NCI-H146 treated with DMSO at 0.1 percent for 48 hours (cell line): ENCODE measurements at regions not wholly inside any gene's neighbourhood (a gene's known extent, or its start where the extent isn't known, plus 50 kb on each side); places are given as distances from the start of the nearest gene placed in this dataset.

ENCODE experiments used
- DNase-seq: peaks from one replicate; lab custom pipeline; 2025; ENCODE audit not compliant: unreplicated experiment; lab: John Stamatoyannopoulos, UW

- DNase-seq: no peak
These were observed 86.5 kb upstream of the DIO3 start for GRCh38 chr14:101474563-101475455.

DNA sequence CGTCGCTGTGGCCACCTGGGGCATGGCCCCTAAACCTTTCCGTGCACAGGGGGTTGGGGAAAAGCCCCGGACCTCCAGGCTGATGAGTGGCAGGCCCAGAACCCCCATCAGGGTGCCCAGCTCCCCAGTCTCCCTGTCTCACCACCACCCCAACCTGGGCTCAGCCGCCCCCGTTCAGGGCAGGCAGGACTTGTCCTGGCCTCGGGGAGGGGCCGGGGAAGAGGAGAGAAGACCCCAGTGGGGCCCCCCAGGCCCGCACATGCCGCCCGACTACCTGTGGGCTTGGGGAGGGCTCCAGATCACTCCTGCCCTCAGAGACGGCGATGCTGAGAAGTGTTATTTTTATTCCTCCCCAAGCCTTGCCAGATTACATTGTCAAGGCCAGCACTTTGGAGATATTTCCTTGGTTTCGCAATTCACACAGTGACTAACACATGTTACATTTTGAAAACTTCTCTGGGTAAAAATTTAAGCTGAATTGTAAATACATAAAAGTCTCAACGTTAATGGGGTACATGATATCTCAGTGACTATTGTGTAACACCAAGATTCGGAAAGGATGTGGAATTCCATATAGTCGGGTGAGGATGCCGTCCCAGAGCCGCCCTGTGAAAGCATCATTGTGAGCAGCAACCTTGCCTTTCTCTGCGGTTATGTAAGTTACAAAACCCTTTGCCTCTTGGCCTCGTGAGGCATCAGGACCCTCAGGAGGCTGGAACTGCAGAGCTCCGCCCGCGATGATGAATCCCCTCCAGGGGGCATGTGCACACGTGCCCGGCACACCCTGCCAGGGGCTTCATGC, 85.6 kb upstream of the DIO3 start:
- DNase-seq: no peak

DNA sequence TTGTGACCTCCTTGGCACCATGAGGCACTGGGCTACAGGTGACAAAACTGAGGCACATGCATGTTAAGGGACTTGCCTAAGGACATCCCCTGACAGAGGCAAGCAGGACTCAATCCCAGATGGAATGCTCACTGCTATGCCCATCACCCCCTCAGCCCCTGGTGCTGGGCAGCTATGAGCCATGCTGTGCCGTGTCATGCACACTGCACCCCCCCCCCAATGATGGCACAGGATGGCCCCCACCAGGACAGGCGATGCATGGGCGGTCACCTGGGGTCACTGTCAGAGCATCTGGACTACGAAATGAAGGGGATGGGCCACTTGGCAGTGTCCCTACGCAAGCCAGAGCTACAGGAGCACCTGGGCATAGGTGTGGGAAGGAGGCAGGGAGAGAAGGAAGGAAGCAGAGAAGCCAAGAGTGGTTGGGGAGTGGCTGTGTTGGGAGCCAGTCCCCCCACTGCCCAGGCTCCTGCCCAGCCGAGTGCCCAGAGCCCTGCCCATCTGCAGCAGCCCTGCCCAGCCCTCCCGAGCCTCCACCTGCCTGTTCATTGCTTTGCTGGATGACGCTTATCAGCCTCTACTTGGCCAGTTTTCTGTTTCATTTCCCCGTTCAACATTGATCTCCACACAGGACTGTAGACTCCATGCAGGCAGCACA, 84.9 kb upstream of the DIO3 start:
- DNase-seq: no peak

DNA sequence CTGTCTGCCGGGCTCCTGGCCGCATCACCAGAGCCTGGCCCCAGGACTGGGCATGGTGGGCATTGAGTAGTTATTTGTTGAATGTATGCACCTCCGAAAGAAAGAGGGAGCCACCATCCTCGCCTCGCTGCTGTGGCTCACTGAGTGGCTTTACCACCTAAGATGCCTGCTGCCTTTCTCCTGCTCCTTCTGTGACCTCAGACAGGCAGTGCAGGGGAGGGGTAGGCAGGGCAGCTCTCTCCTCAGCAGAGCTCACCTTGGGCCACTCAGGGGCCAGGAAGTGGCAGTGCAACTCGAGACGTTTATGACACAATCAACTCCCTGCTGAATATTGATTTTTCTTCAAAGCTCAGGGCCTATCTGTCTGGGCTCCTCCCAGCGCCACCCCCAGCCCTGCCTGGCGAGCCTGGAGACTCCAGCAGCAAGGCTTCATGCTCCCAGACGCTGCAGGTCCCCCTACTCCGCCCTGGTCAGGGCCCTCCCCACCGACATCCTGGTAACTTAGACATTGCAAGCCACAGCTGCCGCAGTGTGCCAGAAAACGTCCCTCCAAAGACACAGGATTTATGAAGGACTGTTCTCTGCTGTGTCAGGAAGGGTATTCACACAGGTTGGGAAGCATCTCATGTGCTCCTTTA, 84.3 kb upstream of the DIO3 start:
- DNase-seq: peak; percentile 3

- no peak for DNase-seq
These were observed 83.6 kb upstream of the DIO3 start for GRCh38 chr14:101477648-101478047.

DNA sequence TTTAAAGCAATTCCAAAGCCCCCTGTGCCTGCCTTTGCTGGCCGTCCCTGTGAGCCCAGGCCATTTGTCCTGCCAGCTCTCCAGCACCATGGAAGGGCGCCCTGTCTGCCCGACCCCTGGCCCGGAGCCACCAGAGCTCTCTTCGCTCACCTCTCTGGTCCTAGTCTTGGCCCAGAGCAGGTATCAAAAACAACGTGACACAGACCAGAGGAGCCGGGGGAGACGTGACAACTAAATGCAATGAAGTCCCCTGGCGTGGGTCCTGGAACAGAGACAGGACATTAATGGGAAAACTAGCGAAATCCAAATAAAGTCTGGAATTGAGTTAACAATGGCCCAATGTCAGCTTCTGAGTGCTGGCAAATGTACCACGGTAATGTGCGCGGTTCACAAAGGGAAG, 83.2 kb upstream of the DIO3 start:
- DNase-seq: no peak

DNA sequence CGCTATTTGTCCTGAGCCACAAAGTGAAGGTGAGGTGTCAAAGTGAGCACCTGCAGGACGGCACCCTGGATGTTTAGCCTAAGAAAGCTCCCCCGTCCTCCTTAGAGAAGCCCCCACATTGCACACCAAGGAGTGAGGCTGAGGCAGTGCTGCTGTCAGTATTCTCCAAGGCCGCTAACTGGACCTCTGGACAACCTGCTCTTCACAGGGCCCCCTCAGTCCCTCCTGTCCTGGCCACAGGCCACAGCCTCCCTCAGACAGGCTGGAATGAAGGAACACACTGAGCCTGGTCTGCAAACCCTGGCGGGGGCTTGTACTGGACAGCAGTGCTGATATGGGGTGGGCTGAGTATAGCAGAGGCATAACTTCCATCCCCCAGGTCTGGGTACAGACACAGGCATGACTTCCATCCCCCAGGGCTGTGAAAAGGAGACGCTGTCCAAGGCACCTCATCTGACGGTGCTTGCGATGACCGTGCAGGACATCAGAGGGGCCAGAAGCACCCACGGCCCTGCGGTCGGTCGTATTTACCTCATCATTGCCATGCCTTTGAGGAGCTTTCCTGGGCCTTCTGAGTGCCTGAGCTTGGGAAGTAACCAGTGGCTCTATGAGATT, 82.4 kb upstream of the DIO3 start:
- no peak for DNase-seq

GRCh38 chr14:101480022-101480746, 81.1 kb upstream of the DIO3 start:
- DNase-seq: no peak

- no peak for DNase-seq
These were observed 80.4 kb upstream of the DIO3 start for GRCh38 chr14:101480747-101481530.

DNA sequence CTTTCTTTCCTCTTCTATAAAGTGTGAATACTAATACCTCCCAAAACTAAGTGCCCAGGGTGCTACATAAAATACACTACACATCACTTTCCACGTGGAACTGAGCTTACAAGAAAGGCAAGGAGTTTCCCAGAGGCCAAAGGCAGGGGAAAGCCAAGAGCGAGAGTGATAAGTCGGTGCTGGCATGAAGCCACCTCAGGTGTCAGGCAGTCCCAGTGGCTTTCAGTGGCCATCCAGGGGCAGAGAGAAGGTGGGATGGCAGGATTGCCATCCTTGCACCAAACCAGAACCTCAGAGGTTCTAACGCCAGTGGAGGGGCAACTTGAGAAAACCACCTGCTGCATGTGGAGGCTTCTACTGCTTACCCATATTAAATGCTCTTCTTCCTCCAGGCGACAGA, 79.7 kb upstream of the DIO3 start:
- no peak for DNase-seq

- DNase-seq: no peak
These were observed 79.2 kb upstream of the DIO3 start for GRCh38 chr14:101482066-101482465.

GRCh38 chr14:101483829-101484228, 77.5 kb upstream of the DIO3 start:
- DNase-seq: no peak

GRCh38 chr14:101489092-101489760, 72.1 kb upstream of the DIO3 start:
- DNase-seq: no peak

DNA sequence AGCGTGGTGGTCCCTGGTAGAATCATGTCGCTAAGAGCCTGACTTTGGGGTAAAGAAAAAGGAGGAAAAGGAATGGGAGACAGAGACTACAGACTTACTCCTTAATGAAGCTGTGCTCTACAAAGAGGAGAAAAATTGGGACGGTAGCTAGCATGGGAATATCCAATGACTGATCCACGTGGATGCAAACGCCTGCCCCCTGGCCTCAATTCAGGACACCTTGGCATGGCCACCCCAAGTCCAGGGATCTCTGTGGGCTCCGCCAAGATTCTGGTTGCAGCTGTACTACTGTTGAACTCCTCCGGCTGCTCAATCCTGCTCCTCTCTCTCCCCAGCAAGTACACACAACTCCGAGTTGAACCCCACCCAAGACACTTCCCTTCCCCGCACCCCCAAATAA, 70.5 kb upstream of the DIO3 start:
- DNase-seq: no peak

- no peak for DNase-seq
These were observed 69.5 kb upstream of the DIO3 start for GRCh38 chr14:101491841-101492240.

- DNase-seq: no peak
These were observed 68.6 kb upstream of the DIO3 start for GRCh38 chr14:101492716-101493115.

- no peak for DNase-seq
These were observed 66.5 kb upstream of the DIO3 start for GRCh38 chr14:101494826-101495225.

DNA sequence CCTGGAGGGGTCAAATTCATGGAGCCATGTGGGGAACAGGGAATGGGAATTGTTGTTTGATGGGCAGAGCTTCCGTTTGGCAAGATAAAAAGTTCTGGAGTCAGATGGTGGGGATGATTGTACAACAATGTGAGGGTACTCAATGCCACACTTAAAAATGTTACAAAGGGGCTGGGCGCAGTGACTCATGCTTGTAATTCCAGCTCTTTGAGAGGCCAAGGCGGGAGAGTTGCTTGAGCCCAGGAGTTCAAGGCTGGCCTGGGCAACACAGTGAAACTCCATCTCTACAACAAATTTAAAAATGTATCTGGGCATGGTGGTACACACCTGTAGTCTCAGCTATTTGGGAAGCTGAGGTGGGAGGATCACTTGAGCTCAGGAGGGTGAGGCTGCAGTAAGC, 66.0 kb upstream of the DIO3 start:
- no peak for DNase-seq
